Gastrocnemius medialis (tissue), 4 donors: ENCODE measurements at regions not wholly inside any gene's neighbourhood (a gene's known extent, or its start where the extent isn't known, plus 50 kb on each side); places are given as distances from the start of the nearest gene placed in this dataset.

Experiments used
- ATAC-seq, 2 donors: fragments of 150-250 bp; one replicate each; pipeline ENCODE4 v1.9.1; 2016
- DNase-seq, 2 donors: peaks; one replicate each; pipeline ENCODE4 v3.0.0-alpha.2; 2019
- H3K27ac ChIP-seq, 4 donors: fragments of 200-600 bp; sonication (generic); 1 replicate in 1 of 4; 2 replicates in 3 of 4; pipeline ENCODE4 v1.5.1; 2016 to 2018; ENCODE audit warnings: mild to moderate bottlenecking in 2 of 4, moderate library complexity in 1 of 4
- H3K27me3 ChIP-seq, 3 donors: fragments of 200-600 bp; sonication (generic) in 2 of 3; 1 replicate in 1 of 3; 2 replicates in 2 of 3; pipeline versions ENCODE4 v1.5.1 to v1.6.0; 2016 to 2019; ENCODE audit warnings: mild to moderate bottlenecking in 1 of 3, moderate library complexity in 1 of 3
- H3K36me3 ChIP-seq, 2 donors: fragments of 200-600 bp; sonication (generic) in 1 of 2; one replicate each; pipeline ENCODE4 v1.5.1; 2017 to 2018
- H3K4me1 ChIP-seq, 2 donors: fragments of 200-600 bp; sonication (generic) in 1 of 2; one replicate each; pipeline ENCODE4 v1.5.1; 2016 to 2017; ENCODE audit warnings: mild to moderate bottlenecking in 2 of 2
- H3K4me3 ChIP-seq, 4 donors: fragments of 200-600 bp; sonication (generic) in 3 of 4; 1 replicate in 1 of 4; 2 replicates in 3 of 4; pipeline ENCODE4 v1.5.1; 2016 to 2019; ENCODE audit warnings: mild to moderate bottlenecking in 2 of 4
- H3K9me3 ChIP-seq, 3 donors: fragments of 200-600 bp; sonication (generic) in 2 of 3; 1 replicate in 1 of 3; 2 replicates in 2 of 3; pipeline ENCODE4 v1.5.1; 2016 to 2019
- CTCF ChIP-seq, 5 experiments: fragments of 450-650 bp in 3 of 5; fragments of 200-600 bp in 2 of 5; sonication (generic) in 2 of 5; IDR thresholded peaks in 4 of 5; conservative IDR thresholded peaks in 1 of 5; 1 replicate in 4 of 5; 2 replicates in 1 of 5; pipeline ENCODE4 v1.5.1; 2016 to 2019; ENCODE audit warnings: antibody characterized with exemption in 5 of 5, mild to moderate bottlenecking in 3 of 5, moderate library complexity in 3 of 5
- POLR2A ChIP-seq, 2 donors: fragments of 450-650 bp; IDR thresholded peaks; one replicate each; pipeline ENCODE4 v1.6.1; 2017; ENCODE audit warnings: antibody characterized with exemption in 2 of 2, mild to moderate bottlenecking in 2 of 2, moderate library complexity in 2 of 2
- in situ Hi-C, 4 donors: fragments of 200-750 bp; cut with MboI; loops; one replicate each; pipeline versions ENCODE4 v1.15.0 to v1.8.0; 2017; ENCODE audit warnings: low sequenced_read_pairs in 4 of 4
- intact Hi-C: fragments of 100-400 bp; cut with DNase I; formaldehyde crosslinking; loops from one replicate; pipeline ENCODE4 v1.15.1; 2023; ENCODE audit warnings: low total_unique reads

GRCh38 chr6:150535151-150535804, 64.4 kb upstream of the PLEKHG1 start:
- in situ Hi-C loops (no loop called here), intact Hi-C loops (no loop called here)

GRCh38 chr6:150535818-150536220, 63.9 kb upstream of the PLEKHG1 start:
- in situ Hi-C loops, result no loop called here
- TF ChIP-seq POLR2A (IDR thresholded peaks at IDR 0.05) (no peak), CTCF (IDR thresholded peaks at IDR 0.05 in 4 of 5, conservative IDR thresholded peaks at IDR 0.05 in 1 of 5) (no peak)

More at GRCh38 chr6:150535151-150535804, 64.4 kb upstream of the PLEKHG1 start:
- ATAC-seq, result no peak
- H3K27ac ChIP-seq, result no peak overlapping the region
- no peaks in the 10 kb centered on the region for H3K36me3 ChIP-seq
- no peaks in the 10 kb centered on the region for H3K27me3 ChIP-seq
- no peaks in the 10 kb centered on the region for H3K4me1 ChIP-seq
- H3K4me3 ChIP-seq, result no peak overlapping the region
- no peaks in the 10 kb centered on the region for H3K9me3 ChIP-seq
- no peak for TF ChIP-seq CTCF (IDR thresholded peaks at IDR 0.05 in 4 of 5, conservative IDR thresholded peaks at IDR 0.05 in 1 of 5)
- TF ChIP-seq POLR2A (IDR thresholded peaks at IDR 0.05), result no peak
- DNase-seq, result no peak

GRCh38 chr6:150536835-150537234, 62.9 kb upstream of the PLEKHG1 start:
- no peaks in the 10 kb centered on the region for H3K9me3 ChIP-seq
- H3K27me3 ChIP-seq, result no peaks in the 10 kb centered on the region
- H3K4me1 ChIP-seq, result no peaks in the 10 kb centered on the region
- no peaks in the 10 kb centered on the region for H3K36me3 ChIP-seq
- no peak overlapping the region for H3K4me3 ChIP-seq
- ATAC-seq (no peak), DNase-seq (no peak)
- no peak overlapping the region for H3K27ac ChIP-seq
- intact Hi-C loops, result no loop called here
- in situ Hi-C loops, result no loop called here
- no peak for TF ChIP-seq POLR2A (IDR thresholded peaks at IDR 0.05)

More at GRCh38 chr6:150535818-150536220, 63.9 kb upstream of the PLEKHG1 start:
- ATAC-seq (no peak), DNase-seq (no peak)
- Histone ChIP-seq H3K9me3 (no peaks in the 10 kb centered on the region), H3K27ac (no peak overlapping the region), H3K4me1 (no peaks in the 10 kb centered on the region), H3K4me3 (no peak overlapping the region), H3K36me3 (no peaks in the 10 kb centered on the region), H3K27me3 (no peaks in the 10 kb centered on the region)
- intact Hi-C loops, result no loop called here

GRCh38 chr6:150537491-150537890, 62.2 kb upstream of the PLEKHG1 start:
- Histone ChIP-seq H3K4me1 (no peaks in the 10 kb centered on the region), H3K27me3 (no peaks in the 10 kb centered on the region), H3K27ac (no peak overlapping the region), H3K9me3 (no peaks in the 10 kb centered on the region), H3K4me3 (no peak overlapping the region), H3K36me3 (no peaks in the 10 kb centered on the region)
- DNase-seq (no peak), ATAC-seq (peak in 1 of 2 donors; percentile 11)
- intact Hi-C loops (no loop called here), in situ Hi-C loops (no loop called here)
- TF ChIP-seq POLR2A (IDR thresholded peaks at IDR 0.05), result no peak
- no peak for TF ChIP-seq CTCF (IDR thresholded peaks at IDR 0.05 in 4 of 5, conservative IDR thresholded peaks at IDR 0.05 in 1 of 5)

GRCh38 chr6:150537893-150538292, 61.8 kb upstream of the PLEKHG1 start:
- ATAC-seq, result peak; percentile 33 to 74
- H3K4me1 ChIP-seq, result no peaks in the 10 kb centered on the region

More at GRCh38 chr6:150537893-150538292, 61.8 kb upstream of the PLEKHG1 start:
- Histone ChIP-seq H3K27ac (no peak overlapping the region), H3K36me3 (no peaks in the 10 kb centered on the region), H3K9me3 (no peaks in the 10 kb centered on the region), H3K27me3 (no peaks in the 10 kb centered on the region), H3K4me3 (no peak overlapping the region)
- in situ Hi-C loops (no loop called here), intact Hi-C loops (no loop called here)
- TF ChIP-seq POLR2A (IDR thresholded peaks at IDR 0.05), result no peak
- no peak for TF ChIP-seq CTCF (IDR thresholded peaks at IDR 0.05 in 4 of 5, conservative IDR thresholded peaks at IDR 0.05 in 1 of 5)
- DNase-seq, result peak; percentile 5 to 32
